ENCODE measurements at regions not wholly inside any gene's neighbourhood (a gene's known extent, or its start where the extent isn't known, plus 50 kb on each side); places are given as distances from the start of the nearest gene placed in this dataset.

DNA sequence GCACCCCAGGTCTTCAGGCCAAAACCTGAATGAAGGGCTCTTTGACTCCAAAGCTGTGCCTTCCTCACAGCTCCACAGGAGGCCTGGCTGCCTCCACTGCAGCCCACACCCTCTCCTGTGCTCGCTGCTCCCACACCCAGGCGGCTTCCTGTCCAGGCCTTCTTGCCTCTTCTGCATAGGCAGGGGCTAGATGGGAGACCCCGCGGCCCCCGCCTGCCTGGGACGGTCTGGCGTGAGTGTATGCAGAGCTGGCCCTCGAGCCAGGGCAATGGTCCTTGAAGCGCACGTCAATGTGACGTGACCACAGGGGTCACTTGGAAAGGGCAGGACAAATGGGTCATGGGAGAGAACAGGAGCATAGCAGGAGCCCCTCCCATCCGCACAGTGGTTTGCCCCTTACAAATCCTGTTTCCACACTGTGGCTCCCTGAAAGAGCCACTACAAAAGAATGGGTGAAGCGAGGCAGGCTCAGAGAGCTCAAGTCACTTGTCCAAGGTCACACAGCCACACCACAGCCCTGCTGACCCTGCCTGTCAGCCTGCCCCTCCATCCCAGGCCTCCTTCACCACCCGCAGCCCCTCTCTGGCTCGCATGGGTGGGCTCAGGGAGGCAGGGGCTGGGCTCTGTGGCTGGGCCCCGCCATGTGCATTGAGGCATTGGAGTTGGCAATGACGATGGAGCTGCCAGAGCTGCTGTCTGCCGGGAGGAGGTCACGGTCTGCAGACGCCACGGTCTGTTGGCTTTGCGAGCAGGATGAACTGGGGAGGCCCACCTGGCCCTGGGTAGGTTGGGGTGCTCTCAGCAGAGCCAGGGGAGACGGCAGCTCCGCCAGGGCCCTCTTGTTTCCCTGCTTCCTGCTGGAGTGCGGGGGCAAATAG is 71.2 kb upstream of the WNT11 start:
- TF ChIP-seq, protein P1, sequence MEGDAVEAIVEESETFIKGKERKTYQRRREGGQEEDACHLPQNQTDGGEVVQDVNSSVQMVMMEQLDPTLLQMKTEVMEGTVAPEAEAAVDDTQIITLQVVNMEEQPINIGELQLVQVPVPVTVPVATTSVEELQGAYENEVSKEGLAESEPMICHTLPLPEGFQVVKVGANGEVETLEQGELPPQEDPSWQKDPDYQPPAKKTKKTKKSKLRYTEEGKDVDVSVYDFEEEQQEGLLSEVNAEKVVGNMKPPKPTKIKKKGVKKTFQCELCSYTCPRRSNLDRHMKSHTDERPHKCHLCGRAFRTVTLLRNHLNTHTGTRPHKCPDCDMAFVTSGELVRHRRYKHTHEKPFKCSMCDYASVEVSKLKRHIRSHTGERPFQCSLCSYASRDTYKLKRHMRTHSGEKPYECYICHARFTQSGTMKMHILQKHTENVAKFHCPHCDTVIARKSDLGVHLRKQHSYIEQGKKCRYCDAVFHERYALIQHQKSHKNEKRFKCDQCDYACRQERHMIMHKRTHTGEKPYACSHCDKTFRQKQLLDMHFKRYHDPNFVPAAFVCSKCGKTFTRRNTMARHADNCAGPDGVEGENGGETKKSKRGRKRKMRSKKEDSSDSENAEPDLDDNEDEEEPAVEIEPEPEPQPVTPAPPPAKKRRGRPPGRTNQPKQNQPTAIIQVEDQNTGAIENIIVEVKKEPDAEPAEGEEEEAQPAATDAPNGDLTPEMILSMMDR (IDR thresholded peaks at IDR 0.05): no peak
- no peak for TF ChIP-seq EZH2phosphoT487 (IDR thresholded peaks at IDR 0.05)

Data from neural progenitor cell (in vitro differentiated cells).